Gastroesophageal sphincter (tissue), 3 donors: ENCODE measurements at regions not wholly inside any gene's neighbourhood (a gene's known extent, or its start where the extent isn't known, plus 50 kb on each side); places are given as distances from the start of the nearest gene placed in this dataset.

ENCODE experiments used
- CTCF ChIP-seq, 4 experiments: fragments of 200-600 bp in 2 of 4; fragments of 450-650 bp in 2 of 4; sonication (generic) in 1 of 4; IDR thresholded peaks; one replicate each; pipeline ENCODE4 v1.5.1; 2017 to 2019; ENCODE audit warnings: antibody characterized with exemption in 4 of 4, mild to moderate bottlenecking in 2 of 4, moderate library complexity in 2 of 4
- POLR2AphosphoS5 ChIP-seq: sonication (generic); formaldehyde crosslinking; IDR thresholded peaks from one replicate; pipeline ENCODE4 v1.6.1; 2017; ENCODE audit warnings: antibody characterized with exemption

- TF ChIP-seq CTCF (IDR thresholded peaks at IDR 0.05): no peak
- no peak for TF ChIP-seq POLR2AphosphoS5
Measured at GRCh38 chrX:73964579-73964978, 112.1 kb upstream of the XIST start.
